ENCODE measurements at regions not wholly inside any gene's neighbourhood (a gene's known extent, or its start where the extent isn't known, plus 50 kb on each side); places are given as distances from the start of the nearest gene placed in this dataset.
"Not testable (repeated sequence)": the region's sequence is repeated elsewhere in the genome, so short reads cannot be mapped to it uniquely, and the experiment has no call there.

DNA sequence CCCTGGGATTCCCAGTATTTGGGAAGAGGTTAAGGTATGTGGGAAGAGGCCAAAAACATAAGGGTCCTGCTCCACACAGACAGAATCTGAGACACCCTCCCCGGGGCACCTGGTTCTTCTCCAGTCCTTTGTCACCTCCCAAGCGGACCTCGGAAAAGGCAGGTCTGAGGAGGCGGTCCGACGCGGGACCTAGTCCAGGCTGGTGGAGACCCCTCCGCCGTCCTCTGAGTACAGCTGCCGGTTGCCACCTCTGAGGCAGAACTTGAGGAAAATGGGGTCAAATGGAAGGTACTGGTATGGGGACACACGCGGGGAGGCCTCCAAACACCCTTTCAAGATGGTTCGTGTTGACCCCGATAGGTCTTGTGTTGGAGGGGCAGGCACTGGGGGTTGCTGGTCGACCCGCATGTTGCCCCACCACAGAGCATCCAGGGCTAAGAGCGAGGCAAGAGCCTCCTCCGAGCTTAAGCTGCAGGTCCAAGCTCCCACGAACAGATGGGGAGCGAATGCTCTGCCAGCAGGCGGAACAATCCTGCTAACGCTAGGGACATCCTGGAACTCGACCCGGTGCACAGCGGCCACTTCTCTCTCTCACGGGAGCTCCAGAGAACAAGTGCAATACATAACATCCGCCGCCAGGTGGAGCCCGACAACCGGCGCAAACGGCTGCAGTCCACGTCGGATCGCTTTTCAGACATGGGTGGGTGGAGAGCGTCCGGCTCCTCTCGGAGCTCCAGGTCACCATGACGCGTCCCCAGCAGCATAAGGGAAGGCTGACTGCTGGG is 559.8 kb downstream of the SPATA31A6 start:
- peak overlapping the region; percentile 49 for H3K4me2 ChIP-seq (ENCODE audit: low read length)
- FAIRE-seq; H3K4me3 Mint-ChIP-seq (ENCODE audit: unreplicated experiment); H3K9ac ChIP-seq (ENCODE audit: low read length); H3K4me1 Mint-ChIP-seq (ENCODE audit: low read depth, unreplicated experiment); H3K9me3 ChIP-seq (ENCODE audit: insufficient read depth, low read depth, low read length); H3K27ac ChIP-seq (ENCODE audit: low read depth, low read length); H3K36me3 ChIP-seq (ENCODE audit: insufficient read depth, low read length); H3K27me3 Mint-ChIP-seq (ENCODE audit: low read depth, unreplicated experiment); H3K9me3 Mint-ChIP-seq (ENCODE audit: unreplicated experiment); H3K4me1 ChIP-seq (ENCODE audit: insufficient read depth, low read length); H3K36me3 Mint-ChIP-seq (ENCODE audit: low read depth, unreplicated experiment); H3K27me3 ChIP-seq (ENCODE audit: insufficient read depth, low read length); H4K20me1 ChIP-seq (ENCODE audit: insufficient read depth, low read length); H3K79me2 ChIP-seq (ENCODE audit: insufficient read depth, low read length); H3K4me3 ChIP-seq (ENCODE audit: insufficient read depth, low read depth, low read length); H3K27ac Mint-ChIP-seq (ENCODE audit: unreplicated experiment): not testable (repeated sequence)
- H2AFZ ChIP-seq (ENCODE audit: low read depth, low read length): peak overlapping the region; percentile 62
- TF ChIP-seq, protein P1, sequence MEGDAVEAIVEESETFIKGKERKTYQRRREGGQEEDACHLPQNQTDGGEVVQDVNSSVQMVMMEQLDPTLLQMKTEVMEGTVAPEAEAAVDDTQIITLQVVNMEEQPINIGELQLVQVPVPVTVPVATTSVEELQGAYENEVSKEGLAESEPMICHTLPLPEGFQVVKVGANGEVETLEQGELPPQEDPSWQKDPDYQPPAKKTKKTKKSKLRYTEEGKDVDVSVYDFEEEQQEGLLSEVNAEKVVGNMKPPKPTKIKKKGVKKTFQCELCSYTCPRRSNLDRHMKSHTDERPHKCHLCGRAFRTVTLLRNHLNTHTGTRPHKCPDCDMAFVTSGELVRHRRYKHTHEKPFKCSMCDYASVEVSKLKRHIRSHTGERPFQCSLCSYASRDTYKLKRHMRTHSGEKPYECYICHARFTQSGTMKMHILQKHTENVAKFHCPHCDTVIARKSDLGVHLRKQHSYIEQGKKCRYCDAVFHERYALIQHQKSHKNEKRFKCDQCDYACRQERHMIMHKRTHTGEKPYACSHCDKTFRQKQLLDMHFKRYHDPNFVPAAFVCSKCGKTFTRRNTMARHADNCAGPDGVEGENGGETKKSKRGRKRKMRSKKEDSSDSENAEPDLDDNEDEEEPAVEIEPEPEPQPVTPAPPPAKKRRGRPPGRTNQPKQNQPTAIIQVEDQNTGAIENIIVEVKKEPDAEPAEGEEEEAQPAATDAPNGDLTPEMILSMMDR (IDR thresholded peaks at IDR 0.05; ENCODE audit: insufficient read depth, low read depth, low read length): peak; percentile 50
- peak; percentile 8 for DNase-seq (ENCODE audit: low read depth)

DNA sequence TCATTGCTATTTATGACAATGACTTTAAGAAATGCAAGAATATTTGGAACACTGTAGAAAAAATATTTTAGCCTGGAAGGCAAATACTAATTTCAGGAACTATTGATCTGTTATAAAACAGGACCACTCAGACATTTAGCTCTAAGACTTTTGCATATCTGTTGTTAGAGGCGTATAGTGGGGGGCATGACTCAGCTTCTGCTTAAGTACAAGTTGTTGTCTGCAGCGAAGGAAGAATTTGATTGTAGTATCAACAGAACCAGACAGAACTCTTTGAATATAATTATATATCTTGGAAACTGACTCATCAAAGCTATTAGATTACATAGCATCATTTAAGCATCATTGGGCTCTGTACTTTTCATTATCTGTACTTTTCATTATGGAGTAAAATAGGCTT is 573.8 kb downstream of the SPATA31A6 start:
- not testable (repeated sequence) for FAIRE-seq; H3K36me3 Mint-ChIP-seq (ENCODE audit: low read depth, unreplicated experiment); H3K27me3 ChIP-seq (ENCODE audit: insufficient read depth, low read length); H3K27ac Mint-ChIP-seq (ENCODE audit: unreplicated experiment); H3K4me1 Mint-ChIP-seq (ENCODE audit: low read depth, unreplicated experiment); H3K27ac ChIP-seq (ENCODE audit: low read depth, low read length); H4K20me1 ChIP-seq (ENCODE audit: insufficient read depth, low read length); H3K4me2 ChIP-seq (ENCODE audit: low read length); H3K4me3 ChIP-seq (ENCODE audit: insufficient read depth, low read depth, low read length); DNase-seq (ENCODE audit: low read depth); H3K79me2 ChIP-seq (ENCODE audit: insufficient read depth, low read length); H3K27me3 Mint-ChIP-seq (ENCODE audit: low read depth, unreplicated experiment); H3K9me3 Mint-ChIP-seq (ENCODE audit: unreplicated experiment); H3K4me3 Mint-ChIP-seq (ENCODE audit: unreplicated experiment); H2AFZ ChIP-seq (ENCODE audit: low read depth, low read length); H3K9me3 ChIP-seq (ENCODE audit: insufficient read depth, low read depth, low read length); H3K36me3 ChIP-seq (ENCODE audit: insufficient read depth, low read length); H3K4me1 ChIP-seq (ENCODE audit: insufficient read depth, low read length); H3K9ac ChIP-seq (ENCODE audit: low read length)

DNA sequence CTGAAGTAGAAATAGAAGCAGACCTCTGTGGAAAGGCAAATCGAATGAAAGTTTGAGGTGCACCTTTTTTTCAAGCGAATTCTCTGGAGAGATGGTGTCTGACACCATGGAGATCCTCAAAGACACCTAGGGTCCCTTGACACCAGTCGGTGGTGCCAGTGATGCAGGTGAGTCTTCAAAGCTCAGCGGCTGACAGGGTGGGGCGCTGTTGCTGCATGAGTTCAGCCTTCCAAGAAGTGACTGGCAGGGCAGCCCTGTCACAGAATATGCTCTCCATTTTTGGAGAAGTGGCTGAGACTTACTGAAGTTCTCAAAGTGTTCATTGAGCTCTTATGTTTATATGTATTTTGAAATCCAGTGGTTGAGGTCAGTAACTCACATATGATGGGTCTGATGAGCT is 575.9 kb downstream of the SPATA31A6 start:
- not testable (repeated sequence) for DNase-seq (ENCODE audit: low read depth)

DNA sequence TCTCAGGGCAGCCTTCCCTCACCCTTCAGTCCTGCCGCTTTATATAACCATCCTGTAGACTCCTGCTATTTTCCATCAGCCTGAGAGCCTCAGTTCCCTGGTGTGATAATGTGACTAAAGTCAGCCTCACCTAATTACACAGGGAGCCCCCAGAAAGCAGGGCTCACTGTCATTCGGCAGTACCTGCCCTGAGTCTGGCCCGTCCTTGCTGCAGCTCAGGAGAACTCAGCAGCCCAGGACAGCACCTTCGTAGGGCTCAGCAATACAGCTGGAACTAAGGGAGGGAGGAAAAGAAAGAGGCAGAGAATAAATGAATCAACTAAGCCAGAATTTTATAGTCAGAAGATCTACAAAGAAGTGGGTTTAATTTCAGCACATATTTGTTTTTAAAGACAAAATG is 598.7 kb downstream of the SPATA31A6 start:
- not testable (repeated sequence) for H3K9ac ChIP-seq (ENCODE audit: low read length); H3K9me3 Mint-ChIP-seq (ENCODE audit: unreplicated experiment); H3K27me3 ChIP-seq (ENCODE audit: insufficient read depth, low read length); H3K4me1 Mint-ChIP-seq (ENCODE audit: low read depth, unreplicated experiment); H2AFZ ChIP-seq (ENCODE audit: low read depth, low read length); H3K4me3 ChIP-seq (ENCODE audit: insufficient read depth, low read depth, low read length); H4K20me1 ChIP-seq (ENCODE audit: insufficient read depth, low read length); H3K36me3 Mint-ChIP-seq (ENCODE audit: low read depth, unreplicated experiment); H3K27me3 Mint-ChIP-seq (ENCODE audit: low read depth, unreplicated experiment); H3K79me2 ChIP-seq (ENCODE audit: insufficient read depth, low read length); H3K36me3 ChIP-seq (ENCODE audit: insufficient read depth, low read length); H3K27ac Mint-ChIP-seq (ENCODE audit: unreplicated experiment); H3K4me3 Mint-ChIP-seq (ENCODE audit: unreplicated experiment); H3K4me1 ChIP-seq (ENCODE audit: insufficient read depth, low read length); FAIRE-seq; H3K27ac ChIP-seq (ENCODE audit: low read depth, low read length); H3K4me2 ChIP-seq (ENCODE audit: low read length); H3K9me3 ChIP-seq (ENCODE audit: insufficient read depth, low read depth, low read length); DNase-seq (ENCODE audit: low read depth)

More for the DNA sequence above, 575.9 kb downstream of the SPATA31A6 start:
- H3K9ac ChIP-seq (ENCODE audit: low read length); H3K9me3 ChIP-seq (ENCODE audit: insufficient read depth, low read depth, low read length); H3K4me1 Mint-ChIP-seq (ENCODE audit: low read depth, unreplicated experiment); H3K4me3 ChIP-seq (ENCODE audit: insufficient read depth, low read depth, low read length); H3K4me2 ChIP-seq (ENCODE audit: low read length); H3K27me3 Mint-ChIP-seq (ENCODE audit: low read depth, unreplicated experiment); FAIRE-seq; H3K79me2 ChIP-seq (ENCODE audit: insufficient read depth, low read length); H3K27ac Mint-ChIP-seq (ENCODE audit: unreplicated experiment); H3K27me3 ChIP-seq (ENCODE audit: insufficient read depth, low read length); H3K36me3 ChIP-seq (ENCODE audit: insufficient read depth, low read length); H2AFZ ChIP-seq (ENCODE audit: low read depth, low read length); H3K36me3 Mint-ChIP-seq (ENCODE audit: low read depth, unreplicated experiment); H3K27ac ChIP-seq (ENCODE audit: low read depth, low read length); H3K9me3 Mint-ChIP-seq (ENCODE audit: unreplicated experiment); H3K4me3 Mint-ChIP-seq (ENCODE audit: unreplicated experiment); H4K20me1 ChIP-seq (ENCODE audit: insufficient read depth, low read length); H3K4me1 ChIP-seq (ENCODE audit: insufficient read depth, low read length): not testable (repeated sequence)

- H3K79me2 ChIP-seq (ENCODE audit: insufficient read depth, low read length); H4K20me1 ChIP-seq (ENCODE audit: insufficient read depth, low read length); H3K36me3 ChIP-seq (ENCODE audit: insufficient read depth, low read length); H3K27ac Mint-ChIP-seq (ENCODE audit: unreplicated experiment); H3K9ac ChIP-seq (ENCODE audit: low read length); H3K4me3 Mint-ChIP-seq (ENCODE audit: unreplicated experiment); H3K4me2 ChIP-seq (ENCODE audit: low read length); H3K4me1 Mint-ChIP-seq (ENCODE audit: low read depth, unreplicated experiment); H2AFZ ChIP-seq (ENCODE audit: low read depth, low read length); H3K27me3 ChIP-seq (ENCODE audit: insufficient read depth, low read length); H3K9me3 Mint-ChIP-seq (ENCODE audit: unreplicated experiment); H3K4me1 ChIP-seq (ENCODE audit: insufficient read depth, low read length); H3K27ac ChIP-seq (ENCODE audit: low read depth, low read length); H3K4me3 ChIP-seq (ENCODE audit: insufficient read depth, low read depth, low read length); H3K36me3 Mint-ChIP-seq (ENCODE audit: low read depth, unreplicated experiment); DNase-seq (ENCODE audit: low read depth); H3K27me3 Mint-ChIP-seq (ENCODE audit: low read depth, unreplicated experiment); FAIRE-seq; H3K9me3 ChIP-seq (ENCODE audit: insufficient read depth, low read depth, low read length): not testable (repeated sequence)
Measured at GRCh38 chr9:42792725-42793124, 609.3 kb downstream of the SPATA31A6 start.
